Loucy (cell line): ENCODE measurements at regions not wholly inside any gene's neighbourhood (a gene's known extent, or its start where the extent isn't known, plus 50 kb on each side); places are given as distances from the start of the nearest gene placed in this dataset.

Experiments
- CTCF ChIP-seq: fragments of 200-600 bp; sonication (generic); conservative IDR thresholded peaks from 2 replicates; pipeline ENCODE4 v1.5.1; 2014; ENCODE audit warnings: mild to moderate bottlenecking, antibody characterized with exemption, low read length
- EZH2phosphoT487 ChIP-seq: fragments of 200-600 bp; IDR thresholded peaks from 2 replicates; pipeline ENCODE4 v1.6.1; 2018; ENCODE audit warnings: antibody characterized with exemption, mild to moderate bottlenecking, moderate library complexity, borderline replicate concordance

DNA sequence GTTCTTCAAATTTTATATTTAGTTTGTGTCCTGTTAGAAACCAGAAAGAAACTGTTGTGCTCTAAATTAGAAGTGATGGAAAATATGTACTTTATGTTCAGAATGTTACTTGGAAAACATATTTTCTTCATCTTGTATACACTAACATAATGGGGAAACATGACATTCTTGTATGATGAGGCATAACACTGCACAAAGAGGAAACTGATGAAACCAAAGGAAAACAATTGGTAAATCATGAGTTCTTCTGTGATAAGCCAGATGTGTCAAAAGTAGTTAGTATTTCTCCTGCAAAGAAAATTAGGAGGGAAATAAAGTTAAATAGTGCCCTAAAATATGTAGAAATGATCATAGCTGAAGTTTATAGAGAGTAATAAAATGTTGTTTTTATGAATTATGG is 111.1 kb upstream of the FBN2 start:
- TF ChIP-seq CTCF (no peak), EZH2phosphoT487 (no peak)
